ENCODE measurements at regions not wholly inside any gene's neighbourhood (a gene's known extent, or its start where the extent isn't known, plus 50 kb on each side); places are given as distances from the start of the nearest gene placed in this dataset.

GRCh38 chr16:5589812-5590373 is 492.3 kb upstream of the EEF2KMT start:
- in situ Hi-C loops (cut with MboI; ENCODE audit: low sequenced_read_pairs): no loop called here

GRCh38 chr16:5584109-5584508 is 486.5 kb upstream of the EEF2KMT start:
- in situ Hi-C loops (cut with MboI; ENCODE audit: low sequenced_read_pairs): no loop called here

GRCh38 chr16:5582529-5582928 is 484.9 kb upstream of the EEF2KMT start:
- in situ Hi-C loops (cut with MboI; ENCODE audit: low sequenced_read_pairs): no loop called here

- in situ Hi-C loops (cut with MboI; ENCODE audit: low sequenced_read_pairs): no loop called here
Observed at GRCh38 chr16:5581908-5582307, 484.3 kb upstream of the EEF2KMT start.

GRCh38 chr16:5581428-5581827 is 483.8 kb upstream of the EEF2KMT start:
- in situ Hi-C loops (cut with MboI; ENCODE audit: low sequenced_read_pairs): no loop called here

GRCh38 chr16:5580772-5581171 is 483.2 kb upstream of the EEF2KMT start:
- in situ Hi-C loops (cut with MboI; ENCODE audit: low sequenced_read_pairs): no loop called here

- in situ Hi-C loops (cut with MboI; ENCODE audit: low sequenced_read_pairs): no loop called here
Observed at GRCh38 chr16:5580296-5580695, 482.7 kb upstream of the EEF2KMT start.

- in situ Hi-C loops (cut with MboI; ENCODE audit: low sequenced_read_pairs): no loop called here
Observed at GRCh38 chr16:5578980-5579379, 481.4 kb upstream of the EEF2KMT start.

- in situ Hi-C loops (cut with MboI; ENCODE audit: low sequenced_read_pairs): no loop called here
Observed at GRCh38 chr16:5577463-5577862, 479.9 kb upstream of the EEF2KMT start.

- in situ Hi-C loops (cut with MboI; ENCODE audit: low sequenced_read_pairs): no loop called here
Observed at GRCh38 chr16:5575646-5576245, 478.2 kb upstream of the EEF2KMT start.

- in situ Hi-C loops (cut with MboI; ENCODE audit: low sequenced_read_pairs): no loop called here
Observed at GRCh38 chr16:5575121-5575520, 477.5 kb upstream of the EEF2KMT start.

- in situ Hi-C loops (cut with MboI; ENCODE audit: low sequenced_read_pairs): no loop called here
Observed at GRCh38 chr16:5572056-5572455, 474.5 kb upstream of the EEF2KMT start.

- in situ Hi-C loops (cut with MboI; ENCODE audit: low sequenced_read_pairs): no loop called here
Observed at GRCh38 chr16:5571446-5571845, 473.9 kb upstream of the EEF2KMT start.

- in situ Hi-C loops (cut with MboI; ENCODE audit: low sequenced_read_pairs): no loop called here
Observed at GRCh38 chr16:5561800-5562199, 464.2 kb upstream of the EEF2KMT start.

GRCh38 chr16:5560084-5560483 is 462.5 kb upstream of the EEF2KMT start:
- in situ Hi-C loops (cut with MboI; ENCODE audit: low sequenced_read_pairs): no loop called here

GRCh38 chr16:5557966-5558365 is 460.4 kb upstream of the EEF2KMT start:
- in situ Hi-C loops (cut with MboI; ENCODE audit: low sequenced_read_pairs): no loop called here

GRCh38 chr16:5557448-5557847 is 459.9 kb upstream of the EEF2KMT start:
- in situ Hi-C loops (cut with MboI; ENCODE audit: low sequenced_read_pairs): no loop called here

- in situ Hi-C loops (cut with MboI; ENCODE audit: low sequenced_read_pairs): no loop called here
Observed at GRCh38 chr16:5556158-5556810, 458.7 kb upstream of the EEF2KMT start.

GRCh38 chr16:5551909-5552308 is 454.3 kb upstream of the EEF2KMT start:
- in situ Hi-C loops (cut with MboI; ENCODE audit: low sequenced_read_pairs): no loop called here

- in situ Hi-C loops (cut with MboI; ENCODE audit: low sequenced_read_pairs): no loop called here
Observed at GRCh38 chr16:5549802-5550201, 452.2 kb upstream of the EEF2KMT start.

- in situ Hi-C loops (cut with MboI; ENCODE audit: low sequenced_read_pairs): no loop called here
Observed at GRCh38 chr16:5541356-5541755, 443.8 kb upstream of the EEF2KMT start.

- in situ Hi-C loops (cut with MboI; ENCODE audit: low sequenced_read_pairs): no loop called here
Observed at GRCh38 chr16:5537347-5537746, 439.8 kb upstream of the EEF2KMT start.

Data from HL-60/S4 (cell line).